Naive B cell (primary cell): ENCODE measurements at regions not wholly inside any gene's neighbourhood (a gene's known extent, or its start where the extent isn't known, plus 50 kb on each side); places are given as distances from the start of the nearest gene placed in this dataset.
"Not testable (repeated sequence)": the region's sequence is repeated elsewhere in the genome, so short reads cannot be mapped to it uniquely, and the experiment has no call there.

Experiments used
- ATAC-seq, 2 donors: fragments of 150-1000 bp; cut with Tn5 transposase; 2 replicates each; pipeline ENCODE4 v1.10.0; 2021; ENCODE audit warnings: low read depth in 2 of 2, mild to moderate bottlenecking in 2 of 2, moderate library complexity in 2 of 2
- DNase-seq: peaks from one replicate; pipeline ENCODE4 v3.0.0; 2022
- H3K27ac Mint-ChIP-seq, 6 donors: one replicate each; pipeline ENCODE4 v1.8.0; 2020 to 2022; ENCODE audit warnings: mild to moderate bottlenecking in 6 of 6, mixed read lengths in 6 of 6, moderate library complexity in 5 of 6, inconsistent platforms in 2 of 6
- H3K27me3 Mint-ChIP-seq, 3 donors: one replicate each; pipeline ENCODE4 v1.8.0; 2021 to 2022; ENCODE audit warnings: mixed read lengths in 3 of 3, mild to moderate bottlenecking in 1 of 3
- H3K36me3 Mint-ChIP-seq, 2 donors: one replicate each; pipeline ENCODE4 v1.8.0; 2020 to 2022; ENCODE audit warnings: mixed read lengths in 2 of 2, inconsistent platforms in 1 of 2, mild to moderate bottlenecking in 1 of 2
- H3K4me1 Mint-ChIP-seq, 3 donors: one replicate each; pipeline ENCODE4 v1.8.0; 2020 to 2022; ENCODE audit warnings: mixed read lengths in 3 of 3, inconsistent platforms in 1 of 3, mild to moderate bottlenecking in 1 of 3, moderate library complexity in 1 of 3
- H3K4me3 Mint-ChIP-seq, 8 donors: one replicate each; pipeline ENCODE4 v1.8.0; 2020 to 2022; ENCODE audit warnings: mild to moderate bottlenecking in 8 of 8, mixed read lengths in 8 of 8, moderate library complexity in 8 of 8, inconsistent platforms in 2 of 8
- H3K9me3 Mint-ChIP-seq, 7 donors: one replicate each; pipeline ENCODE4 v1.8.0; 2020 to 2022; ENCODE audit warnings: mixed read lengths in 7 of 7, mild to moderate bottlenecking in 5 of 7, inconsistent platforms in 2 of 7, moderate library complexity in 1 of 7

GRCh38 chr13:22893777-22894176 lies 287.0 kb upstream of the SGCG start:
- H3K27ac Mint-ChIP-seq: no peak overlapping the region
- no peaks in the 10 kb centered on the region for H3K27me3 Mint-ChIP-seq
- no peak overlapping the region for H3K4me3 Mint-ChIP-seq
- DNase-seq (no peak), ATAC-seq (no peak)
- no peaks in the 10 kb centered on the region for H3K4me1 Mint-ChIP-seq
- no peaks in the 10 kb centered on the region for H3K36me3 Mint-ChIP-seq
- H3K9me3 Mint-ChIP-seq: peaks cover 4 to 16% (median 6%) of the 10 kb centered on the region in 7 donors

- Mint-ChIP-seq H3K4me1 (no peaks in the 10 kb centered on the region), H3K27ac (no peak overlapping the region), H3K36me3 (no peaks in the 10 kb centered on the region), H3K4me3 (peak overlapping the region in 1 of 8 donors; percentile 52), H3K9me3 (peaks cover 3 to 23% (median 6%) of the 10 kb centered on the region in 7 donors), H3K27me3 (no peaks in the 10 kb centered on the region)
- ATAC-seq: no peak
- no peak for DNase-seq
Observed at GRCh38 chr13:22897571-22898314, 283.0 kb upstream of the SGCG start.

DNA sequence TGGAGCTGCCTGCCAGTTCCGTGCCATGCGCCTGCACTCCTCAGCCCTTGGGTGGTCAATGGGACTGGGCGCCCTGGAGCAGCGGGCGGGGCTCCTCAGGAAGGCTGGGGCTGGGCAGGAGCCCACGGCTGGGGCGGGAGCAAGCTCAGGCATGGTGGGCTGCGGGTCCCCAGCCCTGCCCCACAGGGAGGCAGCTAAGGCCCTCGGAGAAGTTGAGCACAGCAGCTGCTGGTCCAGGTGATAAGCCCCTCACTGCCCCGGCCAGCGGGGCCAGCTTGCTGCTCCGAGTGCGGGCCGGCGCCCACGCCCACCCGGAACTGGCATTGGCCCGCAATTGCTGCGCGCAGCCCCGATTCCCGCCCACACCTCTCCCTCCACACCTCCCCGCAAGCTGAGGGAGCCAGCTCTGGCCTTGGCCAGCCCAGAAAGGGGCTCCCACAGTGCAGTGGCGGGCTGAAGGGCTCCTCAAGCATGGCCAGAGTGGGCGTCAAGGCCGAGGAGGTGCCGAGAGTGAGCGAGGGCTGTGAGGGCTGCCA lies 280.3 kb upstream of the SGCG start:
- H3K27ac Mint-ChIP-seq, DNase-seq, H3K4me1 Mint-ChIP-seq, H3K36me3 Mint-ChIP-seq, H3K27me3 Mint-ChIP-seq, ATAC-seq, H3K4me3 Mint-ChIP-seq: not testable (repeated sequence)
- peaks cover 3 to 21% (median 8%) of the 10 kb centered on the region in 7 donors for H3K9me3 Mint-ChIP-seq

DNA sequence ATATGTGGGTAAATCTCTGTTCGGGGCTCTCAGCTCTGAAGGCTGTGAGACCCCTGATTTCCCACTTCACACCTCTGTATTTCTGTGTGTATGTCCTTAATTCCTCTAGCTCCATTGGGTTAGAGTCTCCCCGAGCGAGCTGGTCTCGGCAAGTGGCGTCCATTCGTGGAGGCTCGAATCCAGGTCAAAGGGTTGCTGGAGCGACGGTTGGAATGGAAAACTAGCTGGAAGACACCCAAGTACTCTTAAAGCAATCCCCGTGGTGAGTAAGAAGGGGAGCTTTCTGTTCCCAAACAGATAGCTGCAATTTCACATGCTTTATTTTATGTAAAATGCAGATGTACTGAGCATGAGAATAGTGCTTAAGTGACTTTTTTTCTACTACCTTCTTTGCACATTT lies 277.5 kb upstream of the SGCG start:
- Mint-ChIP-seq H3K4me1 (no peaks in the 10 kb centered on the region), H3K9me3 (peaks cover 1 to 21% (median 4%) of the 10 kb centered on the region in 7 donors), H3K4me3 (peak overlapping the region in 1 of 8 donors; percentile 70), H3K27ac (no peak overlapping the region), H3K36me3 (peaks cover 0 to 7% of the 10 kb centered on the region in 2 donors), H3K27me3 (peaks cover 0 to 8% (median under 1%) of the 10 kb centered on the region in 3 donors)
- DNase-seq (no peak), ATAC-seq (no peak)

- H3K9me3 Mint-ChIP-seq: peaks cover 1 to 21% (median 4%) of the 10 kb centered on the region in 7 donors
Observed at GRCh38 chr13:22903925-22904324, 276.9 kb upstream of the SGCG start.

DNA sequence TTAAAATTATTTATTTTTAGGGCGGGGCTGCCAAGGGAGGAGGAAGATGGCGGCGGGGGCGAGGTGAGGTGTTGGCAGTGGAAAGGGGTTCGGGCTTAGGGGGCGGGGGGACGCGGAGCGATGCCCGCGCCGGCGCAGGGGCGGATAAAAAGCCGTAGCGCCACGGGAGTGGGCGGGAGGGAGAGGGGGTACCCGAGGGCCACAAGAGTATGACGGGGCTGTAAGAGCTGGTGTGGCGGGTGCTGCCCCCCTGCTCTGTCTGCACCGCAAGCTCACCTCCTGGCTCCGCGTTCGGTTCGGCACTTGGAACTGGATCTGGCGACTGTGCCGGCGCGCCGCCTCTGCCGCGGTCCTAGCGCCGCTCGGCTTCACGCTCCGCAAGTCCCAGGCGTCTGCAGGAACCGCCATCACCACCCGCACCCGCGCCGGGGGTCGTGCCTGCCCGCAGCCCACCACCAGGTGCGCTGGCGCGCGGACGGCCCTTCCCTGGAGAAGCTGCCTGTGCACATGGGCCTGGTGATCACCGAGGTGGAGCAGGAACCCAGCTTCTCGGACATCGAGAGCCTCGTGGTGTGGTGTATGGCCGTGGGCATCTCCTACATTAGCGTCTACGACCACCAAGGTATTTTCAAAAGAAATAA lies 265.2 kb upstream of the SGCG start:
- ATAC-seq: peak; percentile 48 to 61

More at GRCh38 chr13:22903925-22904324, 276.9 kb upstream of the SGCG start:
- no peak overlapping the region for H3K27ac Mint-ChIP-seq
- peaks cover 0 to 7% of the 10 kb centered on the region in 2 donors for H3K36me3 Mint-ChIP-seq
- DNase-seq (no peak), ATAC-seq (no peak)
- no peaks in the 10 kb centered on the region for H3K4me1 Mint-ChIP-seq
- peaks cover 0 to 8% (median 6%) of the 10 kb centered on the region in 3 donors for H3K27me3 Mint-ChIP-seq
- H3K4me3 Mint-ChIP-seq: no peak overlapping the region

GRCh38 chr13:22916276-22916675 lies 264.5 kb upstream of the SGCG start:
- not testable (repeated sequence) for H3K36me3 Mint-ChIP-seq, ATAC-seq, H3K27ac Mint-ChIP-seq, DNase-seq
- Mint-ChIP-seq H3K27me3 (peaks cover 37 to 48% (median 42%) of the 10 kb centered on the region in 3 donors), H3K4me3 (peak overlapping the region in 6 of 8 donors; percentile 20 to 66 (median 29)), H3K4me1 (peaks cover 0 to 21% (median 0%) of the 10 kb centered on the region in 3 donors), H3K9me3 (peaks cover 0 to 16% (median 0%) of the 10 kb centered on the region in 7 donors)

More for the DNA sequence above, 265.2 kb upstream of the SGCG start:
- Mint-ChIP-seq H3K27me3 (peaks cover 33 to 49% (median 40%) of the 10 kb centered on the region in 3 donors), H3K9me3 (peaks cover 0 to 16% (median 0%) of the 10 kb centered on the region in 7 donors), H3K36me3 (no peaks in the 10 kb centered on the region), H3K4me3 (peak overlapping the region in 7 of 8 donors; percentile 22 to 72 (median 63)), H3K4me1 (peaks cover 0 to 21% (median 0%) of the 10 kb centered on the region in 3 donors), H3K27ac (peak overlapping the region in 1 of 6 donors; percentile 14)
- no peak for DNase-seq

GRCh38 chr13:22925881-22926747 lies 254.7 kb upstream of the SGCG start:
- no peak overlapping the region for H3K27ac Mint-ChIP-seq

GRCh38 chr13:22926748-22927400 lies 253.9 kb upstream of the SGCG start:
- Mint-ChIP-seq H3K4me3 (peak overlapping the region in 5 of 8 donors; percentile 21 to 76 (median 56)), H3K4me1 (peaks cover 6 to 9% (median 8%) of the 10 kb centered on the region in 3 donors), H3K27me3 (peaks cover 40 to 45% (median 42%) of the 10 kb centered on the region in 3 donors), H3K9me3 (peaks cover 0 to 11% (median 2%) of the 10 kb centered on the region in 7 donors), H3K27ac (no peak overlapping the region), H3K36me3 (no peaks in the 10 kb centered on the region)
- ATAC-seq: peak in 1 of 2 donors; percentile 46
- no peak for DNase-seq

More at GRCh38 chr13:22925881-22926747, 254.7 kb upstream of the SGCG start:
- H3K27me3 Mint-ChIP-seq: peaks cover 48 to 53% (median 49%) of the 10 kb centered on the region in 3 donors
- DNase-seq (no peak), ATAC-seq (no peak)
- H3K9me3 Mint-ChIP-seq: peaks cover 0 to 11% (median 2%) of the 10 kb centered on the region in 7 donors
- H3K36me3 Mint-ChIP-seq: no peaks in the 10 kb centered on the region
- peak overlapping the region in 7 of 8 donors; percentile 30 to 90 (median 74) for H3K4me3 Mint-ChIP-seq
- H3K4me1 Mint-ChIP-seq: peaks cover 6 to 9% (median 8%) of the 10 kb centered on the region in 3 donors

- H3K4me1 Mint-ChIP-seq, H3K9me3 Mint-ChIP-seq, H3K36me3 Mint-ChIP-seq, DNase-seq, H3K4me3 Mint-ChIP-seq, ATAC-seq: not testable (repeated sequence)
- H3K27me3 Mint-ChIP-seq: peaks cover 30 to 37% (median 32%) of the 10 kb centered on the region in 3 donors
- H3K27ac Mint-ChIP-seq: peak overlapping the region in 1 of 6 donors; percentile 8
Observed at GRCh38 chr13:22927845-22928244, 252.9 kb upstream of the SGCG start.

GRCh38 chr13:22929381-22930126 lies 251.2 kb upstream of the SGCG start:
- peaks cover 6 to 9% (median 8%) of the 10 kb centered on the region in 3 donors for H3K4me1 Mint-ChIP-seq

GRCh38 chr13:22931576-22931975 lies 249.2 kb upstream of the SGCG start:
- DNase-seq: no peak
- H3K4me3 Mint-ChIP-seq: no peak overlapping the region
- peaks cover 0 to 2% (median 0%) of the 10 kb centered on the region in 7 donors for H3K9me3 Mint-ChIP-seq
- H3K27ac Mint-ChIP-seq: no peak overlapping the region
- ATAC-seq: no peak
- no peaks in the 10 kb centered on the region for H3K36me3 Mint-ChIP-seq
- H3K4me1 Mint-ChIP-seq: peaks cover 0 to 4% (median 2%) of the 10 kb centered on the region in 3 donors
- H3K27me3 Mint-ChIP-seq: peaks cover 8 to 20% (median 12%) of the 10 kb centered on the region in 3 donors

More at GRCh38 chr13:22929381-22930126, 251.2 kb upstream of the SGCG start:
- Mint-ChIP-seq H3K4me3 (no peak overlapping the region), H3K27ac (peak overlapping the region in 1 of 6 donors; percentile 61), H3K36me3 (no peaks in the 10 kb centered on the region), H3K27me3 (peaks cover 28 to 35% (median 30%) of the 10 kb centered on the region in 3 donors), H3K9me3 (peaks cover 0 to 2% (median 0%) of the 10 kb centered on the region in 7 donors)
- no peak for DNase-seq
- no peak for ATAC-seq
